ENCODE measurements at regions not wholly inside any gene's neighbourhood (a gene's known extent, or its start where the extent isn't known, plus 50 kb on each side); places are given as distances from the start of the nearest gene placed in this dataset.

GRCh38 chr2:167702227-167702626, 545.2 kb downstream of the STK39 start:
- intact Hi-C loops (cut with DNase I, micrococcal nuclease): no loop called here
- Mint-ChIP-seq H3K27ac (no peak overlapping the region), H3K4me3 (no peak overlapping the region), H3K27me3 (no peaks in the 10 kb centered on the region), H3K36me3 (ENCODE audit: low read depth) (no peaks in the 10 kb centered on the region), H3K4me1 (ENCODE audit: low read depth) (no peaks in the 10 kb centered on the region), H3K9me3 (no peaks in the 10 kb centered on the region)
- Histone ChIP-seq H3K4me1 (ENCODE audit: insufficient read depth, low read length) (no peaks in the 10 kb centered on the region), H3K4me3 (ENCODE audit: low read length) (no peak overlapping the region), H3K27ac (ENCODE audit: low read depth in 1 of 2, low read length in 2 of 2) (no peak overlapping the region), H3K9me3 (ENCODE audit: control insufficient read depth in 1 of 2, insufficient read depth in 1 of 2, low read length in 2 of 2) (peaks cover 0 to 4% of the 10 kb centered on the region in 2 experiments), H3K36me3 (ENCODE audit: insufficient read depth, low read length) (no peaks in the 10 kb centered on the region), H3K27me3 (ENCODE audit: control insufficient read depth in 1 of 2, insufficient read depth in 2 of 2, low read length in 2 of 2) (no peaks in the 10 kb centered on the region)
- DNase-seq: no peak
- ChIA-PET CTCF (no interaction called here), POLR2A (interaction anchor here (0.8 kb wide), 1 partner anchor 433 kb away, joined by 3 read pairs; no protein-coding TSS in a partner anchor)
- ATAC-seq (ENCODE audit: poor library complexity): no peak
- TF ChIP-seq CTCF (IDR thresholded peaks at IDR 0.05): no peak

DNA sequence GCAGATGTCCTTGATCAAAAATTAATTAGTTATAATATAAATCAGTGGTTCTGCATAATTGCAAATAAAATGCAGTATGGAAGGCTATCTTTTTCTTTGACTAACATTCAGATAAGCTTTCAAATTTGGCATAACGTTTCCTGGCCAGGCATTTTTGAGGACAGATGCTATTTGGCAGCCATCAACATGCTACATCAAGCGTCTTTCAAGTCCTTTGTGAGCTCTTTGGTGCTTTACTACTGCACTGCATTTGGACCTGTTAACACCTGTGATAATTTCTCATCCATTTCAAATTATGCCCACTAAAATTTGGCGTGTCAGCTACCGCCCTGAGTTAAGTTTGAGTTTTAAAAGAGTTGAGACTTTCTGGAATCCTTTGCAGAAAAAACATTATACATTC, 545.7 kb downstream of the STK39 start:
- Mint-ChIP-seq H3K36me3 (ENCODE audit: low read depth) (no peaks in the 10 kb centered on the region), H3K27ac (no peak overlapping the region), H3K27me3 (no peaks in the 10 kb centered on the region), H3K9me3 (no peaks in the 10 kb centered on the region), H3K4me1 (ENCODE audit: low read depth) (no peaks in the 10 kb centered on the region), H3K4me3 (no peak overlapping the region)
- Histone ChIP-seq H3K27ac (ENCODE audit: low read depth in 1 of 2, low read length in 2 of 2) (no peak overlapping the region), H3K36me3 (ENCODE audit: insufficient read depth, low read length) (no peaks in the 10 kb centered on the region), H3K27me3 (ENCODE audit: control insufficient read depth in 1 of 2, insufficient read depth in 2 of 2, low read length in 2 of 2) (no peaks in the 10 kb centered on the region), H3K9me3 (ENCODE audit: control insufficient read depth in 1 of 2, insufficient read depth in 1 of 2, low read length in 2 of 2) (peaks cover 0 to 4% of the 10 kb centered on the region in 2 experiments), H3K4me1 (ENCODE audit: insufficient read depth, low read length) (no peaks in the 10 kb centered on the region), H3K4me3 (ENCODE audit: low read length) (no peak overlapping the region)
- POLR2A ChIA-PET: no interaction called here
- ATAC-seq (ENCODE audit: poor library complexity): no peak
- CTCF ChIA-PET: no interaction called here
- DNase-seq: no peak
- intact Hi-C loops (cut with DNase I, micrococcal nuclease): no loop called here
- TF ChIP-seq CTCF (IDR thresholded peaks at IDR 0.05): no peak

- H3K27me3 ChIP-seq (ENCODE audit: control insufficient read depth in 1 of 2, insufficient read depth in 2 of 2, low read length in 2 of 2): no peaks in the 10 kb centered on the region
- no peaks in the 10 kb centered on the region for H3K9me3 ChIP-seq (ENCODE audit: control insufficient read depth in 1 of 2, insufficient read depth in 1 of 2, low read length in 2 of 2)
- no peak for DNase-seq
- Mint-ChIP-seq H3K4me3 (no peak overlapping the region), H3K9me3 (no peaks in the 10 kb centered on the region), H3K4me1 (ENCODE audit: low read depth) (no peaks in the 10 kb centered on the region), H3K27me3 (no peaks in the 10 kb centered on the region), H3K27ac (no peak overlapping the region), H3K36me3 (ENCODE audit: low read depth) (no peaks in the 10 kb centered on the region)
- POLR2A ChIA-PET: no interaction called here
- intact Hi-C loops (cut with DNase I, micrococcal nuclease): no loop called here
- H3K27ac ChIP-seq (ENCODE audit: low read depth in 1 of 2, low read length in 2 of 2): no peak overlapping the region
- CTCF ChIA-PET: interaction anchor here (0.8 kb wide), 1 partner anchor 11 kb away, joined by 3 read pairs; no protein-coding TSS in a partner anchor
- no peak overlapping the region for H3K4me3 ChIP-seq (ENCODE audit: low read length)
- no peak for ATAC-seq (ENCODE audit: poor library complexity)
- no peak for TF ChIP-seq CTCF (IDR thresholded peaks at IDR 0.05)
- no peaks in the 10 kb centered on the region for H3K4me1 ChIP-seq (ENCODE audit: insufficient read depth, low read length)
- H3K36me3 ChIP-seq (ENCODE audit: insufficient read depth, low read length): no peaks in the 10 kb centered on the region
These were observed 549.4 kb downstream of the STK39 start for GRCh38 chr2:167697948-167698347.

Measured in CD4-positive, alpha-beta T cell (primary cell).